Activated CD8-positive, alpha-beta memory T cell treated with anti-CD3 and anti-CD28 coated beads for 4 hours (primary cell): ENCODE measurements at regions not wholly inside any gene's neighbourhood (a gene's known extent, or its start where the extent isn't known, plus 50 kb on each side); places are given as distances from the start of the nearest gene placed in this dataset.
"Not testable (repeated sequence)": the region's sequence is repeated elsewhere in the genome, so short reads cannot be mapped to it uniquely, and the experiment has no call there.

Source experiments
- DNase-seq, 2 donors: peaks; one replicate each; pipeline ENCODE4 v3.0.0-alpha.2; 2020; ENCODE audit warnings: low read depth in 2 of 2

- DNase-seq: no peak
These were observed 73.2 kb upstream of the SGIP1 start for GRCh38 chr1:66460776-66461175.

- DNase-seq: no peak
These were observed 71.6 kb upstream of the SGIP1 start for GRCh38 chr1:66462313-66462712.

GRCh38 chr1:66464351-66464750, 69.6 kb upstream of the SGIP1 start:
- DNase-seq: no peak

GRCh38 chr1:66464802-66465201, 69.2 kb upstream of the SGIP1 start:
- no peak for DNase-seq

GRCh38 chr1:66466695-66467094, 67.3 kb upstream of the SGIP1 start:
- not testable (repeated sequence) for DNase-seq

- no peak for DNase-seq
These were observed 65.2 kb upstream of the SGIP1 start for GRCh38 chr1:66468722-66469121.

GRCh38 chr1:66475940-66476339, 58.0 kb upstream of the SGIP1 start:
- DNase-seq: no peak

- DNase-seq: no peak
These were observed 57.2 kb upstream of the SGIP1 start for GRCh38 chr1:66476774-66477173.

- DNase-seq: no peak
These were observed 55.8 kb upstream of the SGIP1 start for GRCh38 chr1:66478116-66478515.

- DNase-seq: no peak
These were observed 53.8 kb upstream of the SGIP1 start for GRCh38 chr1:66480162-66480561.

- not testable (repeated sequence) for DNase-seq
These were observed 52.7 kb upstream of the SGIP1 start for GRCh38 chr1:66481215-66481614.
